Peyer's patch (tissue), 4 donors: ENCODE measurements at regions not wholly inside any gene's neighbourhood (a gene's known extent, or its start where the extent isn't known, plus 50 kb on each side); places are given as distances from the start of the nearest gene placed in this dataset.

Experiments used
- DNase-seq, 3 donors: peaks; one replicate each; pipeline ENCODE4 v3.0.0-alpha.2; 2017 to 2019
- H3K27ac ChIP-seq, 4 donors: fragments of 200-600 bp; sonication (generic); one replicate each; pipeline ENCODE4 v1.5.1; 2016 to 2019
- H3K27me3 ChIP-seq, 2 donors: fragments of 200-600 bp; sonication (generic); one replicate each; pipeline ENCODE4 v1.5.1; 2019
- H3K36me3 ChIP-seq, 3 donors: fragments of 200-600 bp; sonication (generic); one replicate each; pipeline ENCODE4 v1.5.1; 2016 to 2019
- H3K4me1 ChIP-seq, 4 donors: fragments of 200-600 bp; sonication (generic); one replicate each; pipeline ENCODE4 v1.5.1; 2016 to 2019
- H3K4me3 ChIP-seq, 4 donors: fragments of 200-600 bp; sonication (generic); 1 replicate in 3 of 4; 2 replicates in 1 of 4; pipeline ENCODE4 v1.5.1; 2016 to 2019; ENCODE audit warnings: mild to moderate bottlenecking in 1 of 4
- H3K9me3 ChIP-seq, 4 donors: fragments of 200-600 bp; sonication (generic); one replicate each; pipeline ENCODE4 v1.5.1; 2016 to 2019; ENCODE audit warnings: mild to moderate bottlenecking in 1 of 4
- CTCF ChIP-seq, 6 experiments: fragments of 450-650 bp in 4 of 6; fragments of 200-600 bp in 2 of 6; sonication (generic) in 1 of 6; IDR thresholded peaks; one replicate each; pipeline ENCODE4 v1.5.1; 2017 to 2019; ENCODE audit warnings: antibody characterized with exemption in 6 of 6, mild to moderate bottlenecking in 3 of 6, moderate library complexity in 1 of 6
- POLR2A ChIP-seq, 2 donors: fragments of 450-650 bp; IDR thresholded peaks; one replicate each; pipeline ENCODE4 v1.5.1; 2017; ENCODE audit warnings: antibody characterized with exemption in 2 of 2, mild to moderate bottlenecking in 2 of 2, moderate library complexity in 2 of 2

DNA sequence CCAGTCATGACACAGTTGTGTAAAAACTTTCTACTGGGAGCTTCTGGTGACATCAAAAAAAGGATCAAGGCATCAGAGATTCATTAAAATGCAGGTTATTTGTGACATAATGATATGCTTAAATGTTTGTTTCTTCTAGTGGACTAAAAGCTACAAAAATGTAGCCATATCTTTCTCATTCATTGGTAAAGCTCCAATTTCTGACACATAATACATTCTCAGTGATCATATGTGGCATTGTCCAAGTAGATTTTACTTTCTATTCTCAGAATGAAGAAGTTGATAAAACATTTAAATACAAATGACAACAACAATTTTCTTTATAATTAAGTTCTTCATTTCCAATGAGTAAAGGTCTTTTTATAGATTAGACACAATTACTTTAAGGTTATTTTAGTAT is 71.0 kb upstream of the ARHGEF26 start:
- DNase-seq: no peak
- no peaks in the 10 kb centered on the region for H3K9me3 ChIP-seq
- H3K27me3 ChIP-seq: no peaks in the 10 kb centered on the region
- H3K4me3 ChIP-seq: no peak overlapping the region
- no peak overlapping the region for H3K27ac ChIP-seq
- TF ChIP-seq CTCF (IDR thresholded peaks at IDR 0.05) (no peak), POLR2A (IDR thresholded peaks at IDR 0.05) (no peak)
- no peaks in the 10 kb centered on the region for H3K36me3 ChIP-seq
- H3K4me1 ChIP-seq: no peaks in the 10 kb centered on the region

DNA sequence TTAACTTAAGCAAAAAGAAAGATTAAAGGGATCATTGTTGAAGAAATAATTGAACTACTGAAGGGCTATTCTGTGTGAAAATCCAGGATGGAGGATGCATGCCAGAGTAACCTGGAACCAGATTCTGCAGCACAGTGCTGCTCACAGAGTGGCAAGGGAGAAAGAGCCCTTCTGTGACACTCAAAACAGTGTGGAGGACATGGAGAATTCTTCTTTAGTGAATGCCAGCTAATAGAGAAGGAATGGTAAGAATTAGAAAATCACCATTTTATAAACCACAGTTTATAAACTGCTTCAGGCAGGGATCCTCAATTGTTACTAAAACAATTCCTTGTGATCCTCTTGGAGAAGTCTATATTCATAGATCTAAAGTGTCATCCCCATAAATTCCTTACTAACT is 70.4 kb upstream of the ARHGEF26 start:
- H3K4me1 ChIP-seq: no peaks in the 10 kb centered on the region
- DNase-seq: no peak
- H3K4me3 ChIP-seq: no peak overlapping the region
- H3K36me3 ChIP-seq: no peaks in the 10 kb centered on the region
- no peak overlapping the region for H3K27ac ChIP-seq
- TF ChIP-seq CTCF (IDR thresholded peaks at IDR 0.05) (no peak), POLR2A (IDR thresholded peaks at IDR 0.05) (no peak)
- H3K27me3 ChIP-seq: no peaks in the 10 kb centered on the region
- no peaks in the 10 kb centered on the region for H3K9me3 ChIP-seq

DNA sequence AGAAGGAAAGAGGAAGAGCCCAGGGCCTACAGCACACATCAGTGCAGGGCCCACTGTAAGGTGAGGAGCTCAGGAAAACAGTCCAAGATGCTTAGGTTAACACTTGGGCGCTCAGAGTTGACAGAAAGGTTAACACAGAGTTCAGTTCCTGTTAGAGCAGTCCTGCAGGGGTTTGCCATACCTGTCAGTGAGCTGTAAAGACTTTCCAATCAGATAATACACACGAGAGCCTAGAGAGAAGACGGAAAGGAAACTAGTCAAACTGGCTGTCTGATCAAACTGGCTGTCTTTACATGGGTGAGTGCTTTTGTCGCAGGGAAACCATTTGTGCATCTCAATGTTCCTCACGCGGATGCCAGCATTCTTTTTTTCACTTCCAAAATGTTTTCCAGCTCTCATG is 61.4 kb upstream of the ARHGEF26 start:
- Histone ChIP-seq H3K27me3 (no peaks in the 10 kb centered on the region), H3K36me3 (no peaks in the 10 kb centered on the region), H3K4me3 (no peak overlapping the region), H3K9me3 (no peaks in the 10 kb centered on the region), H3K27ac (peak overlapping the region in 1 of 4 donors; percentile 66), H3K4me1 (no peaks in the 10 kb centered on the region)
- DNase-seq: no peak
- TF ChIP-seq POLR2A (IDR thresholded peaks at IDR 0.05): no peak
- TF ChIP-seq CTCF (IDR thresholded peaks at IDR 0.05): no peak

GRCh38 chr3:154060238-154061000 is 60.8 kb upstream of the ARHGEF26 start:
- Histone ChIP-seq H3K4me3 (no peak overlapping the region), H3K9me3 (no peaks in the 10 kb centered on the region), H3K36me3 (no peaks in the 10 kb centered on the region), H3K27me3 (no peaks in the 10 kb centered on the region), H3K27ac (peak overlapping the region in 1 of 4 donors; percentile 66), H3K4me1 (no peaks in the 10 kb centered on the region)
- no peak for TF ChIP-seq POLR2A (IDR thresholded peaks at IDR 0.05)
- no peak for TF ChIP-seq CTCF (IDR thresholded peaks at IDR 0.05)
- DNase-seq: no peak

DNA sequence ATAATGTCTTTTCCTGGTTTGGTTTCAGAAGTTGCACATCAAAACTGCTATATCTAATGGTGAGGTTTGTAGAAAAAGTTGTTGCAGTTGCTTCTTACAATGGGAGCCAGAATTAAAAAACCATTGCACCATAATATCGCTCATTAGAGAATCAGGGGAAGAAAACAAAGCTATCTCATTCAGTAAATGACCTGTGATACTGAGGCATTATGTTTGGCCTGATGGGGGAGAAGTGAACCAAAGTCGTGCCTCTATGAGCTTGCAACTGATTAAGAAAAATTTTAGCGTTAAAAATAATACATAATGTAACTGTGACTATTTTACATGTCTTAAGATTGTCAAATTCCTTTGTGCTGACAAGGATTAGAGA is 60.2 kb upstream of the ARHGEF26 start:
- Histone ChIP-seq H3K27ac (peak overlapping the region in 1 of 4 donors; percentile 66), H3K9me3 (no peaks in the 10 kb centered on the region), H3K4me1 (no peaks in the 10 kb centered on the region), H3K36me3 (no peaks in the 10 kb centered on the region), H3K27me3 (no peaks in the 10 kb centered on the region), H3K4me3 (no peak overlapping the region)
- no peak for DNase-seq
- TF ChIP-seq CTCF (IDR thresholded peaks at IDR 0.05) (no peak), POLR2A (IDR thresholded peaks at IDR 0.05) (no peak)

- Histone ChIP-seq H3K4me1 (no peaks in the 10 kb centered on the region), H3K27ac (no peak overlapping the region), H3K27me3 (no peaks in the 10 kb centered on the region), H3K36me3 (no peaks in the 10 kb centered on the region), H3K4me3 (no peak overlapping the region), H3K9me3 (no peaks in the 10 kb centered on the region)
- no peak for TF ChIP-seq POLR2A (IDR thresholded peaks at IDR 0.05)
- DNase-seq: no peak
Measured at GRCh38 chr3:154062513-154062912, 58.7 kb upstream of the ARHGEF26 start.
